GM18505 (cell line): ENCODE measurements at regions not wholly inside any gene's neighbourhood (a gene's known extent, or its start where the extent isn't known, plus 50 kb on each side); places are given as distances from the start of the nearest gene placed in this dataset.

Experiments used
- ATAC-seq: cut with Tn5 transposase; IDR thresholded peaks from one replicate; pipeline ENCODE4 v1.9.1; 2021; ENCODE audit not compliant: unreplicated experiment
- POLR2A ChIP-seq: IDR thresholded peaks from 4 replicates; pipeline ENCODE4 v1.6.1; 2011; ENCODE audit warnings: borderline replicate concordance; ENCODE audit not compliant: insufficient read depth, insufficient read length; ENCODE audit errors: extremely low read depth

DNA sequence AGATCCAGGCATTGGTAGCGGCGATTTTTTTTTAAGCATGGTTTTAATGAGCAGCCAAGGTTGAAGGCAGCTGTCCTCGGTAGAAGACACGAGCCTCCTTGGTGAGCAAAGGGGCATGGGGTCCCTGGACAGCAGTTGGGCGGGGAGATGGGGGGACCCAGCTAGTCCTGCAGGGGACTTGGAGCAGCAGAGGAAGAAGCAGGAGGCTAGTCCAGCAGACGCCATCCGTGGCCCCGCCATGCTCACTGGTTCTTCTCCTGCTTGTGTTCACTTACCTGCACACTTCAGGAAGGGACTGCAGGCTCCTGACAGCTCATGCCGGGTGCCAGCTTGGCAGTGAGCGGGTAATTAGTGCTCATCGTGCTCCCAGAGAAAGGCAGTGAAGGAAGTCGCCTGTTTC lies 130.2 kb upstream of the CDH5 start:
- no peak for ATAC-seq
- no peak for TF ChIP-seq POLR2A

DNA sequence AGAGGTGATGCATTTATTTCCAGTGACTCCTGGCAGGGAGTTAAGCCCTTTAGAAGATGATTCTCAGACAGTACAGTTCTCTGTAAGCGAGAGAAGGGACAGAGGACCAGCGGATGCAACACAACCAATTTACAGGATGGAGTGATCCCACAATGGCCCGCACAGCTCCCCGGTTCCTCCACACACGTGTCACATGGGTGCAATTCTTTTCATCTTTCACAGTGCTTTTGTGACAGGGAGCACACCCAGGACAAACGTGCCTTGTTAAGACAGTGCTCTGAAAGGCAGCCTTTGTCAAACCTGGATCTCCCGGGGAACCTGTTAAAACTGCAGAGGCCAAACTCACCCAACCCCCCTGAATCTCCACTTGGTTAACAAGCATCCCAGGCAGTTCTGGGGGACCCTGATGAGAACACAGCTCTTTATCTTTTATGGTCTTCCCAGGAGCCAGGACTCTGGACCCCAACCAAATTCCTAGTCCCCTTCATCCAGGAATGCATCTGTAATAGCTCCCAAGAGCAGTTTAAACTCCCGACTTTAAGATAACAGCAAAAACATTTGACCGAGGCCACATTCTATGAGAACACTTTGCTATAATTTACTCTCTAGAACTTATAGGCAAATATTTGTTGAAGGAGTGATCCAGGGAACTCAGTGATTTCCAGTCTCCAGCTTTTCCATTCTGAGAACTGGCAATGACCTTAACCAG lies 134.9 kb upstream of the CDH5 start:
- no peak for ATAC-seq
- no peak for TF ChIP-seq POLR2A

- no peak for TF ChIP-seq POLR2A
- ATAC-seq, result no peak
Measured at GRCh38 chr16:66229651-66230050, 136.8 kb upstream of the CDH5 start.

DNA sequence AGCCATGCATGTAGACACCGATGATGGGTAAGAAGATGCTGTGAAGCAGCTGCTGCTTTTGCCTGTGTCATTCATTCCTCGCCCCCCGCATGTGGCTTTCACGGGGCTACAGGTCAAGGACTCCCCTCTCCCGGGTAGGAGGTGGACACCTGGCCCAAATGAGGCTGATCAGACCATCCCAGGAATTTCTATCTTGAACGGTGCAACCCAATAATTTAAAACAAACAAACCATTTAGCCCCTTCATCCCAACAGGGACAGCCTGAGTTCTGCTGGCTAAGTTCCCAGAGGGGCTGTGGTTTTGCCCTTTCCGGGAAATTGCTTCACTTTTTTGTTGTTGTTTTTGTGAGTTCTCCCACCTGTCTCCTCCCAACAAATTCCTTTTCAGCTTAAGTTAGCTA lies 137.7 kb upstream of the CDH5 start:
- TF ChIP-seq POLR2A, result no peak
- no peak for ATAC-seq

DNA sequence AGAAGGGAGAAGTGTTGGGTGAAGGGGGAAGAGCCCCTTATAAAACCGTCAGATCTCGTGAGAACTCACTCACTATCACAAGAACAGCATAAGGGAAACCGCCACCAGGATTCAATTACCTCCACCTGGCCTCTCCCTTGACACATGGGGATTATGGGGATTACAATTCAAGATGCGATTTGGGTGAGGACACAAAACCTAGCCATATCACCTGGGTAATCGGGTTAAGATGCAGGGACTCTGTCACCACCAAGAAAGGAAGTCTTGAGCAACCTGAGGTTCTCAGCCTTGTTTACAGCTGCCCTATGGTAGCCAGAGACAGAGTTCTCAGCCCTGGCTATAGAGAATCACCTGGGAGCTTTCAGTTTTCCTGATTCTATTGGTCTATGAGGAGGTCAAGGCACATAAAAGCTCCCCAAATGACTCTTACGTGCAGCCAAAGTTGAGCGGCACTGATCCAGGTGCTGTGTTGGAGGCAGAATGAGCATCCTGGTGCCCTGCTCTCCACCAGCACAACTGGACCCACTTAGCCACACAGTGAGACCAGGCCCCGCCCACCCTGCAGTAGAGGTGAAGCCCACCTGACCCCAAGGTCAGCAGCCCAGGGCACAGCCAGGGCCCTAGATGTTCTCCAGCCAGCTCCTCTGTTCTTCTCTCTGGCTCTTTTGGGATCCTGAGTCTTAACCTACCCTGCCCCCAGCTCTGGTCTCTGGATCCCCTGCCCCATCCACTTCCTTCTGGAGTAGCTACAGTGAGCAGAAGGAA lies 138.5 kb upstream of the CDH5 start:
- TF ChIP-seq POLR2A, result no peak
- no peak for ATAC-seq

GRCh38 chr16:66226762-66227161 lies 139.7 kb upstream of the CDH5 start:
- no peak for ATAC-seq
- TF ChIP-seq POLR2A, result no peak

DNA sequence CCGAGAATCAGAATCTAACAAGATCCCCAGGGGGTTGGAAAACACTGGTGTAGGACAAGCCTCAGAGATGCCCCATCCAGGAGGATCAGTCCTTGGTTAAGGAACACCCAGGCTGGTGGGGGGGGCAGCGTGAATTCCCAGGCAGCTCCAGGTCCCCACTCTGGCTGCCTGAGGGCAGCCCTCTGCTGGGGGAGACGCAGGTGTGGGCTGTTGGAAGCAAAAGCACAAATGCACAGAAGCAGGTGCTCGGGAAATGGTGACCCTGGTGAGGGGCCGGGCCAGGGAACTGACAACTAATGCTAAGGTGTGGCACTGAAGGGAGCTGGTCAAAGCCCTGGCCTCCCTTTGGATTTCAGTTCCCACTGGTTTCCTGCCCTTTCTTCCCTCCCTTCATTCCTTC lies 140.8 kb upstream of the CDH5 start:
- no peak for ATAC-seq
- TF ChIP-seq POLR2A, result no peak

- ATAC-seq, result no peak
- no peak for TF ChIP-seq POLR2A
Measured at GRCh38 chr16:66224626-66225025, 141.9 kb upstream of the CDH5 start.

- no peak for TF ChIP-seq POLR2A
- no peak for ATAC-seq
Measured at GRCh38 chr16:66224186-66224585, 142.3 kb upstream of the CDH5 start.

DNA sequence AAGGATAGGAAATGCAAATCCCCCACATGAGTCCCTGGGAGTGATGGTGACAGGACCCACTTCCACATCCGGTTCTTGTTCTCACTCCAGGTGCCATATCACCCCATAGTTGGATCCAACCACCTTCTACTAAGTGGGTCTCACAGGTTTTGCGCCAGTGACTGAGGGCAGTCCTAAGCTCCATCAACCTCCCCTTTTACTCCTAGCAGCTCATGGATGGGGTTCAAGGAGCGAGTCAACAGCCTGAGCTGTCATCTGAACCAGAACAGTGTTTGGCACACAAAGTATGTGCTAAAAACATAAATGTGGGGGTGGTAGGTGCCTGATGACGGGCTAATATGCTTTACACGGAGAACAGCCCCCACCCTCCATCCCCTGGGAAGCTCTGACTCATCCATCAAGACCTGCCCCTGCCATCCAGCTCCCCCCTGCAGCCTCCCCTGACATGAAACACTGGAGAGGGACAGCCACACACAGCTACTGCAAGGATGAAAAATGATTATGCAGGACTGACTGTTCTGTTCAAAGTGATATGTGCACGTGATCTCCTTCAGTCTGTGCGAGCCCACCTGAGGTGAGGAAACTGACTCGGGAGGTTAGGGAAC lies 143.2 kb upstream of the CDH5 start:
- no peak for TF ChIP-seq POLR2A
- no peak for ATAC-seq

- TF ChIP-seq POLR2A, result no peak
- ATAC-seq, result no peak
Measured at GRCh38 chr16:66222756-66223155, 143.7 kb upstream of the CDH5 start.

- no peak for ATAC-seq
- no peak for TF ChIP-seq POLR2A
Measured at GRCh38 chr16:66220702-66221101, 145.8 kb upstream of the CDH5 start.

DNA sequence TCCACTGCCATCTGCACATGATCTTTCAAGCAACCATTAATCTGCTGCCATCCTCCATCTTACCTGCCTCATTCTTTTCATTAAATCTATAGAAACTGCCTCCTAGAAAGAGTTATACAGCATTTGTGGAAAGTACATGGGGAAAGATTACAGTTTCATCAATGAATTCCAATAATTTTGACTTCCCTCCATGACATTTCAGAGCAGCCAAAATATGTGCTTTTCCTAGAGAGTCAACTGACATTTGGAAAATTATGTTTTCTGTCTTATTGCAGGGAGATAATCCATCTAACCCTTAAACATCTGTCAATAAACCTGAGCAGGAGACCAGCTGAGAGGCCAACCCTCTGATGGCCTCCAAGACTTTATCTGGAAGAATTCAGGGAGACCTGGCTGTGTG lies 147.0 kb upstream of the CDH5 start:
- no peak for TF ChIP-seq POLR2A
- ATAC-seq, result no peak

DNA sequence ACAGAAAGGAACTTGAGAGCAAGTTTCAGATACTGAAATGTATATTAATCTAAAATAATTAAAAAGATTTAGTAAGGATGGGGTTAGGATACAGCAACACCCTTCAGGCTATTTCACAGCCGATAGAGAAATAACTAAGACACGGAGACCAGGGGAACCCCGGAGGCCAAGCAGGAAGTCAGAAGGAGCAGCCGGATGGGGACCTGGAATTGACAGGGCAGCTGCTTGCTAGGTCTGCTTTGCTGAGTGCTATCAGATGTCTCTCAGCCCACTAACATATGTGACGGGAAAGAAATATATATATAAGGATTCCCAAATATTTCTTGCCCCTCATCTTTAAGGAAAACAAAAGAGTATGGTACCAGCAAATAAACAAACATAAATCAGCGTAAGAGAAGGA lies 154.1 kb upstream of the CDH5 start:
- no peak for ATAC-seq
- TF ChIP-seq POLR2A, result no peak
